NCI-H748 (cell line): ENCODE measurements at regions not wholly inside any gene's neighbourhood (a gene's known extent, or its start where the extent isn't known, plus 50 kb on each side); places are given as distances from the start of the nearest gene placed in this dataset.
A peak's percentile ranks its signal among the peaks of the same experiment; 100 is the strongest.

Experiments
- DNase-seq: peaks from one replicate; lab custom pipeline; 2025; ENCODE audit not compliant: unreplicated experiment; lab: John Stamatoyannopoulos, UW

DNA sequence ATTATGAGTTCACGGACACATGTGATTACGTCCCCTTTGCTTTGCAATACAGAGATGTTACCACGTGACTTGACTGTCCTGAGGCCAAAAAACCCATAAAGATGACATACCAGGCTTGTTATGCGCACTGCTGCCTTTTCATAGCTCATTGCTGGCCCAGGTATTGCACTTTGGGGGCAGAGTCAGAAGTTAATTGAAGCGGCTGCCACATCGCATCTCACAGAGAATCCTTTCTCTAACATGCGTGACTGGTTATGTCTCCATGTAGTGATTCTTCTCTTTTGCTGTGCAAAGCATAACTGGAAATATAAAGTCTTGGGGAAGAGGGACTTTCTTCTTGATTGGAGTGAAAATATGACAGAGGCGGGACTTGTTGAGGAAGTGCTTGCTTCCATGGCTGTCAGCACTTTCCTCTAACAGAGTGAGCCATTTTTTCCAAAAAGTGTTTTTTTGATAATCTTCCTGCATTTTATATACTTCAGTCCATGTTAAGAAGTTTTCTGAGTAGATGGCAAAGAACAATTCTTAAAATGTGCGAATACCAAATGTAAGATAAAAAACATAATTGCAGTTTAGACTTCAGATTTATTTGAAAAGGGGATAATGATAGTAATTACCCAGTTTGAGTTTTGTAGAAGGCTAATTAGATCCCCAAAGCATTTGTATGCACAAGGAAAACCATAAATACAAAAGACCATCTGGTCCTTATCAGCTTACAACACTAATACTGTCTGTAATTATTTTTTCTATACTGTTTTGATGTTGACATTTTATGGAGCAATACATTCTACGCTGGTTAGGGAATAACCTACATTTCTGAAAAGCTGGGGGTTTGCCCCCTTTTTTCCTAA, 324.6 kb upstream of the MTNR1B start:
- DNase-seq, result peak; percentile 82

DNA sequence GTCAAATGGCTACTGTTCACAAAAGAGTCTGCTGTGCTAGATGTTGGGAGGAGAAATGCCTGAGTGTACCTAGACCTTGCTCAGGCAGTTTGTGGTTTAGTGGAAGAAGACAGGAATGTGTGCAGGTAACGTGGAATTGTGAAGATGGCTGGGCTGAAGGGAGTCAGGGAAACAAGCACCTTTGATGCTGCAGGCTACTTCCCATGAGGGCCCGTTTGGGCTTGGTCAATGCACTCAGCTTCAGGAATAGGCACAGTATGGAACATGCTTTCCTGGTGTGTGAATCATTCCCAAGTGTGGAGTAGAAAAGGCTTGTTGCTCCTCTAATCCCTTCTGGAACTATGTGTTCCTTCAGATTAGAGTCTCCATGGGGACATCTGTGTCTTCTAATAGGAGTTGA, 318.3 kb upstream of the MTNR1B start:
- no peak for DNase-seq

DNA sequence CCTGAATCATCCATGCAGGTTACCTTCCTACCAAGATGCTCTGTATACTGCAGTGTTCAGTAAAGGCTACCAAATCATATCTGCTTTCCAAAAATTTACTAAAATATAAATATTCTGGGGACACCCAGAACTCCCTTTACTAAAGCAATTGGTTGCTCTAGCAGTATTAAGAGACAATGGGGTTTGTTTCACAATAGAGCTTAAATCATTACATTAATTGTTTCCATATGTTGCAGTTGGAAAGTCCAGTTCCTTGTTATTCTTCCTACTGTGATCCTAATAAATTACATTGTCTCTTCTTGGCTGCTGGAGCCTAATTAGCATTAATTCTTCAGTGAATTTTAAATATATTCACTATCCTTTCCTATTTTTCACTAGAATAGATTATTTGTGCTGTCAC, 316.0 kb upstream of the MTNR1B start:
- no peak for DNase-seq

DNA sequence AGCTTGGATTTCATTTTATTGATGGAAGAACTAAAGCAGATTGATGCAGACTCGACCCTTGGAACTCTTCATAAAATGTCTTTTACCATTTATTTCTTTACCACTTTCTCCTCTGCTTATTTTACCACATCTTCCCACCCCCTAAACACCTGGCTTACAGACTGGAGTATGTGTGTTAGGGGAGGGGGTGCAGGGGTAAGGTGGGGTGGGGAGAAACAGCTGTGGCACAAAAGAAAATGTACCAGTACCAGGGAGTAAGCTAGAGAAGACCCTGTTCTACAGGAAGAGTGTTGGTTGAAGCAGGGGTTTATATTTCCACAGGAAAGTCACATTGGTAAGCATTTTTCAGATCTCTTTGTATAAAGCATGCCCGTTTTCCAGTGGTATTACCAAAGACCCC, 312.7 kb upstream of the MTNR1B start:
- DNase-seq, result no peak

DNA sequence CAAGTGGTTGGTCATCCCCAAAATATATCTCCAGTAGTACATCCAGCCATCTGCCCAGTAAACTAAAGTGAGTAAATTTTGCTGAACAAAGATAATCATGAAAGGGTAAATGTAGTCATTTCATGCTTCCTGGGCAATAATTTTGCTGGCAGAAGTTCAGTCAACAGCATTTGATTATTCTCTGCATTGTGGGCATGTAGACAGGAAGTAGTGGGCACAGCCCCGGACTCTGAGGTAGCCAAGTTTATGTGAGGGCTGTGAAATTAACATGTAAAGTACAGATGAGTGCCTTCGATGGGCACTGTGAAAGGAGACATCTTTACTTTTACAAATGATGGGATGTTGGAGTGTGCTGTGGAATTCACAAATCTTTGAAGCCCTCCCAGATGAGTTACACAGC, 312.2 kb upstream of the MTNR1B start:
- peak; percentile 6 for DNase-seq

DNA sequence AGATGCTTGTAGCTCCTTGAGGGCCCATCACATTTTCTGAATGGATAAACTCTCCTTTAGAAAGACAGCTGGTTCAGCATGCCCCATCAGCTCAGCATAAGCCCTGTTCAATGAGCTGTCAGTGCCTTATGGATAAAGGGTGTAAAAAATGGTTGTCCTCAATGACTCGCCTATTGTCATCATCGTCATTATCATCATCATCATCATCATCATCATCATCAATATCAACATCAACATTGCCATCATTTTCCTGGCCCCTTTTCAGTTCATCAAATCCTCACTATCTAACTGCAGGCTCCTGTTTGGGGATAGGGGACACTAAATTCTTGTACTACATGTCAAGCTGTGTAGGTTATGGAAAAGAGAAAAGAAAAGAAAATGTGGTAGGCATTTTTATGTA, 310.7 kb upstream of the MTNR1B start:
- no peak for DNase-seq

DNA sequence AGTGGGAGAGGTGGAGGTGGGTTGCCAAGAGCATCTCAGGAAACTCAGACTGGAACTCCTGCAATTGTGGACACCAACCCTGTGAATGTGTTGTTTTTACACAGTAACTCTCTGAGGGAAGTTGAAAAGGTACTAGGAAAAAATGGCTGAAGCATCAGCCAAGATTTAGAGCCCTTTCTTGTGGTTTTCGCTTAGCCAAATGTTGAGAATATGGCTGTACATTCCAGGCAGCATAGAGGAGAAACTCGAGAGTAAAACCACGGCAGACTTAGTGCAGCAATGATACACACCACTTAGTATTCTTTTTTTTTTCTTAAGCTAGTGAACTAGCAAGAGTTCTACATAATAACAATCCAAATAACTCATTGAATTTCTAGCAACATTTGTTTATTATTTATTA, 309.7 kb upstream of the MTNR1B start:
- DNase-seq, result no peak

DNA sequence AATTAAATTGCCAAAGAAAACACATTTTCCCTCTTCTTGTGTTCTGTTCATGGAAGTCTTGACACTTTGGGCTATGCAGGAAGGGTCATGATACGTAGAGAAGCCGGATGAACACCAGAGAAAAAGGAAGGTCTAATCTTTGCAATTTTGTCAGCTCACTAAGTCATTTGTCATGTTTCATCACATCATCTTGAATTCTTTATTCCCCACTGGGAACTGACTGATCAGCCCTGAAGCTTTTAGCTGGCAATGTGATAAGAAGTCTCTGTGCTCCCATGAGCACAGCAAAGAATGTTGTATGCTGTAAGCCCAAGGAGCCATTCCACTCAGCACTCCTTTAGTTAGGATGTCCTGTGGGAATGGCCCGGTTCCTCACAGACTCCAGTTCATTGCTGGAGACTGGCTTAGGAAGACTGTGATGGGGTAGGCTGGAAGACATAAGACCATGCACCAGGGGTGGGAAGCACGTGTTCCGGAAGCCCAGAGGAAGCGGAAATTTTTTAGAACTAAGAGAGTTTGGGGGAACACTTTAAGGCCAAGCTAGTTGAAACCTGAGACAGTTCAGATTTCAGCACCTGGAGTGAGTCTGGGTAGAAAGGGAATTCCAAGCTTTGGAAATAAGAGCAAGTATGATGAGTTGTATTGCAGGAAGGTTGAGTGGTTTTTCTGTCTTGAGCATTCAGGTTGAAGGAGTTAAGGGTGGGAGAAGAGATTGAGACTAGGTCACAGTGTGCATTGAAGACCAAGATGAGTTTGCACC, 306.7 kb upstream of the MTNR1B start:
- no peak for DNase-seq

DNA sequence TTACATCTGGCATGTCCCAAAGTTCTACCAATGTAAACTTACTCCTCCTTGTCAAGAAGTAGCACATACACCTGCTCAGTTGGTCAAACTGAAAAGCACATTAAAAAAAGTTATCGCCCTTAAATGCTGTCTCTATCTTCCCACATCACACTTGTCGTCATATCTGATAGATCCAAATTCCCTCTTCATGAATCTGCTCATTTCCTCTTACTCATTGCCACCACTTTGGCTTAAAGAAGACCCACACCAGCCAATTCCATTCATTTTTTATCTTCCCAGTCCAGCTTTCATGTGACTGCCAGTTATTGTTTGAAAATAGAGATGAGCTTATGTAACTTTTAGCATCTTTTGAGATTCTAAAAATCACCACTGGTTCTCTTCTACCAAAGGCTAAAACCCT, 305.9 kb upstream of the MTNR1B start:
- DNase-seq, result no peak

DNA sequence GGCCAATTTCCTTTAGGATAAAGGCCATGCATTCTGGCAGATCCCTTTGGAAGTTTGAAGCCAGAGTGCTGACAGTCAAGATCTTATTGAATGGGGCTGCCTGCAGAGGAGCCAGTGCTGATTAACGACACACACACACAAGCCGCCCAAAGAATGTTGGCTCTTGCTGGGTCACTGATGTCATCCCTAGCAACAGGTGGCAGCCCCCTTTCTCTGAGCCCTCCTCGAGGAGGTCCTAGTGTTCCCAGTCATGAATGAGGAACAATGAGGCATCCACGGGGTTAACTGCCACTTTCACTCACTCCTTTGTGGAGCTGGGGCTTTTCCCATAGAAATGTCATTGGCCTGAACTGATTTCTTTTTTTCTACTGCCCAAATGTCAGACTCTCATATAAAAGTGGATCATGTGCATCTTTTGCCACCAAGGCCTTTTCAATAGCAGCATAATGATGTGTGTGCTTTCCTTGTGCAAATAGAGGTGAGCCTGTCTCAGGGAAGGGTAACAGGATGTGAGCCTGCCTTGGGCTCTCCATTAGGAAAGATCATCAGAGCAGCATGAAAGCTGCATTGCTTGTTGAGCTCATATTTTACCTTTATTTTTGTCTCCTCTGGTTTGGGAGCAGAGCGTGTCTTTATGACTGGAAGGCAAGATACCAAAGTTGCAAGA, 301.8 kb upstream of the MTNR1B start:
- peak; percentile 87 for DNase-seq

DNA sequence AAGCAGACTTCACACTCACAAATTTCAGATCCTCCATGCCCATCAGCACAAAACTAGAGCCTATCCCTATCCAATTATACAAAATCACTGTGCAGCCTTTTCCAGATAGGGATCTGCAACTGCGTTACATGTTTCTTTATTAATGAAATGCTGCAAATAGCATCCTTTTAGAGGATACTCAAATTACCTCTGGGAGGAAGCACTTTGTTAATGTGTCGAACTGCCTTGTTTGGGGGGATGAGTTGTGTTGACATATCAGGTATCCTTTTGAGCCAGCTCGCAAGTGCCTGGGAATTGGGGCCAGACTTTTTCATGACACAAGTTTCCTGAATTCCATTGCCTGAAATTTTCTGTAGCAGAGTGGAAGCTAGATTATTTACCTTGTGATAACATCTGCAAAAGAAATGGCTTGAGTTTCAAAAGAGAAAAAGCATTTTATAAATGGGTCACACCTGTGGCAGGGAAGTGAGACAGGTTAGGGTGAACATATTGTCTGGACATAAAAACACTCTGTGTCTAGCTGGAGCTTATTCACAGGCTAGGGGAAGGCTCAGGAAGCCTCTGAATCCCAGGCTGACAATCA, 299.1 kb upstream of the MTNR1B start:
- DNase-seq, result peak; percentile 73

DNA sequence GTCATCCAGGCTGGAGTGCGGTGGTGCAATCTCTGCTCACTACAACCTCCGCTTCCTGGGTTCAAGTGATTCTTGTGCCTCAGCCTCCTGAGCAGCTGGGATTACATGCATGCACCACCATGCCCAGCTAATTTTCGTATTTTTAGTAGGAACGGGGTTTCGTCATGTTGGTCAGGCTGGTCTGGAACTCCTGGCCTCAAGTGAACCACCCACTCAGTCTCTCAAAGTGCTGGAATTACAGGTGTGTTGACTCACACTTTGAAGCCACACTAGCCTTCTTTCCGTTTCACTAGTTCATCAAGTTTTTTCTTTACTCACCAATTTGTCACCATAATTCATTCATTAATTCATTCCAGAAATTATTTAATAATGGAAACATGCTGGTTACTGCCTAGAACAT, 298.4 kb upstream of the MTNR1B start:
- DNase-seq, result no peak

DNA sequence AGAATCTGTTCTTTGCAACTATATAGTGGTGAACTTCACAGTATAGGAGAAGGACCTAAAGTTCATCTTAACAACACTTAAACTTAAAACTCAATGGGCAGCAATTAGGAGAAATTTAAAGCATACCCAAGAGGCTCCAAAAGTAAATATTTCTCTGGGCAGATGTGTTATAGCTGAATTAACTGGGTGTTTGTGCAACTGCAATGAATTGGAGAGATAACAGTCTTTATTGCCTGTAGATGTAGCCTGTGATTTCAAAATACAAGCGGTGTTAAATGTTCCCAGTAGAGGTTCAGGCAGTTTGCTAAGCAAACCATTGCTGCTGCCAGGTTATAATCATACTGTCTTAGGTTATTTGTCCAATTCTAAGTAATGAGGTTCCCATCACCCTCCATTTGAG, 294.1 kb upstream of the MTNR1B start:
- no peak for DNase-seq

DNA sequence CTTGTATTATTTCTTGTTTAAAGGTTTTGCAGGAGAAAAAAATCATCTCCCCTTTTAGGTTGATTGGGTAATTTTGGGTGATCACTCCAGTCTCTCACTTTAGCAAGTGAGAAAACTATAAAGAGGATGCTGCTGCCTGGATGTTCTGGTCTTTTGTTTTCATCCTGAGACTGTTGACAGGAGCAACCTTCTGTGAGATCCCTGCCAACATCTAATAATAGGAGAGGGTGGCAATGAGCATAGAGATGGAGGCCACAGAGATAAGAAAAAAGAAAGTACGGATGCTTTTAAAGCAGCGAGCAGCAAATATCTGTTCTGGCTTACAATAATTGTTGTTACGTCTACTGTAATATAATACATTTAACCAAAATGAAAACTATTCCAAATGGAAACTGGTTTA, 293.6 kb upstream of the MTNR1B start:
- no peak for DNase-seq

DNA sequence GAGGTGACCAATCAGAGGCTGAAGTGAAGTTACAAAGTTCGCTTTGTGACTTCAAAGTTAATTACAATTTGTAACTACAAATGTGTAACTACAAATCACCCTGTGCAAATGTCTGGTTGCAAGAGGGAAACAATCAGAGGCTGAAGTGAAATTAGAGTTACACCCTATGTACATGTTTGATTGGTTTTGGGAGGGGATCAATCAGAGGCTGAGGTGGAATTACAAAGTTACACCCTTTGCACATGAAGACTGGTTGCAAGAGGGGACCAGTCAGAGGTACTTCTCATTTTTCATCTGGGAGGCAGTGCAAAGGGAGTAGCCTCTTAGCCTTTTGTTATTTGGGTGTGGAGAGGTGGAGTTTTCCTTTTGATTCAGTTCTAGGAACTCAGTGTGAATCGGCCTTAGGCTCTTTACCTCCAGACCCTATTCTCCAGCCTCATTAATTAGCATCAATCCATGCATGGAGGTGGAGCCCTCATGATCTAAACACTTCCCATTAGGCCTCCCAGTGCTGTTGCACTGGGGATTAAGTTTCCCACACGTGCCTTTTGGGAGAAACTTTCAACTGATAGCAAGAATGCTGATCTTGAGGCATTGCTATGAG, 291.3 kb upstream of the MTNR1B start:
- no peak for DNase-seq

DNA sequence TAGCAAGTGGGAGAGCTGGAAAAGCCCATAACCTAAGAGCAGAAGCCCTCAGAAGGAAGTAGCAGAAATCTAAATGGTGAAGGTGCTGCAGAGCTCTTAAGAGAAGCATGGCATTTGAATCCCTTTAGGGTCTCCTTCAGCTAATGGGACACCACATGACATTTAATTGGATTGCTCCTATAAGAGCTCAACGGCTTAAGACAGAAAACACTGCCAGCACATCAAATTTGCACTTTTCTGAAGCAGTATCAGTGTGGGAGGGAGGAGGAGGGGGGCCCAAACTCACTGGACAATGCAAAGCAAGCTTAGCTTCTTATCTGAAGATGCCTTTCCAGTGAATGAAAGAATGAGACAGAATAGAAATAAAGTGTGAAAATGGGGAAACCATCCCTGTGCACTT, 287.9 kb upstream of the MTNR1B start:
- no peak for DNase-seq

DNA sequence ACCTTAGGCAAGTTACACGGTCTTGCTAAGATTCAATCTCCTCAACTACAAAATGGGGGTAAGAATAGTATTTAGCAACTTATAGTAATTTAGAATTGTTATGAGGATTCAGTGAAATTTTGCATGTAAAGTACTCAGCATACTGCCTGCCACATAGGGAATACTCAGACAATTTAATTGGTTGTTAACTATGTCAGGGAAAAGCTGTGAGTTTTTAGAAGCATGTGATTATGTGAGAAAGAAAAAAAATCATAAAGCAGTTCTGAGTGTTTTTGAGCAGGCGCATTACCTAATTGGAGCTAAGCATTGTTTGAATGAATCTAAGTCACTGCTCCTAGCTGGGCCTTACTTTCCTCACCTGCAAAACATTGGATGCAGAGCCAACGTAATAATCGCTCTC, 287.3 kb upstream of the MTNR1B start:
- no peak for DNase-seq

DNA sequence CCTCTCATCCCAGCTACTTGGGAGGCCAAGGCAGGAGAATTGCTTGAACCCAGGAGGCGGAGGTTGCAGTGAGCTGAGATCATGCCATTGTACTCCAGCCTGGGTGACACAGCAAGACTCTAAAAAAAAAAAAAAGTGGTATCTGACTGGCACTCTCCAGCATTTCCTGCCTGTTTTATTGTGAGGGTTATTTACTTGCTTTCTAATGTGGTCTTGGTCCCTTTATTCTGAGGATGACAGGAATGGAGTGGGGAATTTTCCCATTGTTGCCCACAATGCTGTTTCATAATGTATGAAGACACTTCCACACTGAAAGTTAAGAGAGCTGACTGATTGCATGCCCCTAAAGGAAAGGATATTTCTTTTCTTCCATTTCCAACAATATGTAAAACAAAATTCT, 286.5 kb upstream of the MTNR1B start:
- no peak for DNase-seq

DNA sequence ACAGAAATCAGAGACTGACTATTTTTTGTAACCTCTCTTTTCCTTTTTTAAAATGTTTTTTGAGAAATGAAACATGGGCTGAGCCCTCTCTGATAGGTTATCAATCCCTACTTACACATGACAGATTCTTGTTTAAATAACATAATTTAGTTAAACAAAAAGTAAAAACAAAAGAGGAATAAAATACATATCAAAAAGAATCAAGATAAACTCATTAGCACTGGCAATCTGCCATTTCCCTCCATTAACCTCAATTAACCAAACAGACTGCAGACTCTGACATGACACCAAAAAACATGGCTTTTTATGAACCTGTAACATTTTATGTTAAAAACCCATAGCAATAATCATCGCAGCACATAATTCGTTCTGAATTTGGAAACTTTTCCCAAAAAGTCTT, 284.4 kb upstream of the MTNR1B start:
- peak; percentile 70 for DNase-seq

DNA sequence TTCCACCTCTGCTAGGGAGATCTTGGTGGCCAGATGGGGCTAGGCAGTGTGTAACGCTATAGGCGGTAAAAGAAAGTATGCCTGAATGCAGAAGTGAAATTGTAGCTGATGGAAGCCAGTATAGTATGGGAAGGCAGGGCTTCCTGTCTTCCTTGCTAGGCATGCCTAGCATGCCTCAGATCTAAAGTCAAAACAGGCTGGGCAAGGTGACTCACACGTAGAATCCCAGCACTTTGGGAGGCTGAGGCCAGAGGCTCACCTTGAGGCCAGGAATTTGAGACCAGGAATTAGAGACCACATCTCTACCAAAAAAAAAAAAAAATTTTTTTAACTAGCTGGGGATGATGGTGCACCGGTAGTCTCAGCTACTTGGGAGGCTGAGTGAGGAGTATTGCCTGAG, 281.7 kb upstream of the MTNR1B start:
- no peak for DNase-seq

DNA sequence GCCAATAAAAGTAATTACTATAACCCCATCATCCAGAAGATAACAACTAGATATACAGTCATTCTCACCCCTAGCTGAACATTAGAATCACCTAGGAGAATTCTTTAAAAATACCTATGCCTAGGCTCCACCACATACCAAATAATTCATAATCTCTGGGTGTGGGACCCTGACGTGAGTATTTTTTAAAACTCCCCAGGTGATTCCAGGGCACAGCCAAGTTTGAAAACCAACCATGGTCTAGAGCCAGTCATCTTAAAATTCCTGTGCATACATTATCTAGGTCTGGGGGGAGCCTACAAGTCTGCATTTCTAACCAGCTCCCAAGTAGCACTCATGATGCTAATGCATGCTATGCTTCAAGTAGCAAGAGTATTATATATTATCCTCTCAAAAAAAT, 281.0 kb upstream of the MTNR1B start:
- no peak for DNase-seq
